ENCODE measurements at regions not wholly inside any gene's neighbourhood (a gene's known extent, or its start where the extent isn't known, plus 50 kb on each side); places are given as distances from the start of the nearest gene placed in this dataset.

DNA sequence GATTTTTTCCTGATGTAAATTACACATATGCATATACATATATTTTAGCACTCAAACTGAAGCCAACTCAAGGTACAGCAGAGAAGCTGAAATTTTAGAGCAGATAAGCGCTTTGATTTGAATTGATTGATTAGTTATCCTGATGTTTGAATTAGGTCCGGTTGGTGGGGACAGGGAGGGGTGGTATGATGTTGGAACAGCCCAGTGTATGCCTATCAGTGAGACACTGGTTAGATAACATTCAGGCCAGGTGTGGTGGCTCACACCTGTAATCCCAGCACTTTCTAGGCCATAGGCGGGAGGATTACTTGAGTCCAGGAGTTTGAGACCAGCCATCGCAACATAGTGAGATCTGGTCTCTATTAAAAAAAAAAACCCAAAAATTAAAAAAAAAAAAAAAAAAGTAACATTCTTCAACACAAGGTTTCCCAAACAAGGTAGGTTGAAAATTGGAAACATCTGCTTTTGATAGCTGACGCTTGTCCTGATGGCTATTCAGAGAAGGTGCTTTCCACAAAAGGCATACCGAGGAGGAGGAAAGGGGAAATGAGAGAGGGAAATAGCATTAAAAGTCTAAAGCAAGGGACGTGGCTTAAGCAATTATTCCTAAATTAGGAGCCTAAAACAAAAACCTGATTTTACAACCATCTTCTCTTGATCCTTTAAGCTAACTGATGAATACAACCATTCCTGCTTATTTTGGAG lies 288.4 kb upstream of the JARID2 start:
- Histone ChIP-seq H3K79me2 (ENCODE audit: insufficient read depth) (no peaks in the 10 kb centered on the region), H3K4me2 (no peak overlapping the region), H3K9me2 (no peaks in the 10 kb centered on the region), H4K20me1 (ENCODE audit: insufficient read depth) (no peaks in the 10 kb centered on the region), H3K27ac (ENCODE audit: low read depth in 2 of 2, low read length in 1 of 2) (no peak overlapping the region), H3K36me3 (replicated peaks in 1 of 2; ENCODE audit: control insufficient read depth in 1 of 2, insufficient read depth in 2 of 2, low read length in 1 of 2) (no peaks in the 10 kb centered on the region), H3K9me3 (no peaks in the 10 kb centered on the region), H3K9ac (no peak overlapping the region), H2AFZ (ENCODE audit: low read depth) (no peak overlapping the region), H3F3A (replicated peaks; ENCODE audit: insufficient read depth) (no peaks in the 10 kb centered on the region), H3K27me3 (ENCODE audit: insufficient read depth) (no peaks in the 10 kb centered on the region), H3K4me3 (ENCODE audit: low read depth in 2 of 2, low read length in 1 of 2) (no peak overlapping the region), H3K4me1 (ENCODE audit: control insufficient read depth in 1 of 2, insufficient read depth in 2 of 2, low read depth in 1 of 2, low read length in 1 of 2) (no peaks in the 10 kb centered on the region; a peak in 1 of 4 replicates)
- POLR2A ChIA-PET = no interaction called here
- CTCF ChIA-PET = no interaction called here
- 55% methylated on average over 7 of the region's 7 CpGs for WGBS (ENCODE audit: low lambda C conversion rate)
- no peak for TF ChIP-seq RFX5 (IDR thresholded peaks at IDR 0.05; ENCODE audit: low read length)
- no peak for TF ChIP-seq SIN3A (IDR thresholded peaks at IDR 0.05; ENCODE audit: borderline replicate concordance, low read depth, low read length)
- TF ChIP-seq GATA2 (CRISPR knock-in tag; IDR thresholded peaks at IDR 0.05) = no peak
- no peak for TF ChIP-seq USF1 (IDR thresholded peaks at IDR 0.05; ENCODE audit: borderline replicate concordance, low read depth)
- TF ChIP-seq TAF1 (IDR thresholded peaks at IDR 0.05; ENCODE audit: borderline replicate concordance, low read depth, low read length) = no peak
- TF ChIP-seq TEAD4 (IDR thresholded peaks at IDR 0.05; ENCODE audit: borderline replicate concordance, insufficient read depth) = no peak
- no peak for TF ChIP-seq RCOR1 (IDR thresholded peaks at IDR 0.05; ENCODE audit: low read length)
- no peak for TF ChIP-seq EZH2phosphoT487 (IDR thresholded peaks at IDR 0.05; ENCODE audit: borderline replicate concordance, low read depth)
- TF ChIP-seq PBX3 (IDR thresholded peaks at IDR 0.05) = no peak
- TF ChIP-seq JUND (IDR thresholded peaks at IDR 0.05) = no peak
- TF ChIP-seq, protein P1, sequence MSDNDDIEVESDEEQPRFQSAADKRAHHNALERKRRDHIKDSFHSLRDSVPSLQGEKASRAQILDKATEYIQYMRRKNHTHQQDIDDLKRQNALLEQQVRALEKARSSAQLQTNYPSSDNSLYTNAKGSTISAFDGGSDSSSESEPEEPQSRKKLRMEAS (IDR thresholded peaks at IDR 0.05; ENCODE audit: low read depth) = no peak
- no peak for DNase-seq

- Histone ChIP-seq H3K9ac (no peak overlapping the region), H4K20me1 (ENCODE audit: insufficient read depth) (no peaks in the 10 kb centered on the region), H3K4me1 (ENCODE audit: control insufficient read depth in 1 of 2, insufficient read depth in 2 of 2, low read depth in 1 of 2, low read length in 1 of 2) (no peaks in the 10 kb centered on the region; a peak in 1 of 4 replicates), H3F3A (replicated peaks; ENCODE audit: insufficient read depth) (no peaks in the 10 kb centered on the region), H3K9me2 (no peaks in the 10 kb centered on the region), H3K79me2 (ENCODE audit: insufficient read depth) (no peaks in the 10 kb centered on the region), H3K9me3 (no peaks in the 10 kb centered on the region), H3K27ac (ENCODE audit: low read depth in 2 of 2, low read length in 1 of 2) (no peak overlapping the region), H3K4me3 (ENCODE audit: low read depth in 2 of 2, low read length in 1 of 2) (no peak overlapping the region), H2AFZ (ENCODE audit: low read depth) (no peak overlapping the region), H3K27me3 (ENCODE audit: insufficient read depth) (no peaks in the 10 kb centered on the region), H3K4me2 (no peak overlapping the region), H3K36me3 (replicated peaks in 1 of 2; ENCODE audit: control insufficient read depth in 1 of 2, insufficient read depth in 2 of 2, low read length in 1 of 2) (no peaks in the 10 kb centered on the region)
- ChIA-PET POLR2A (no interaction called here), CTCF (no interaction called here)
- DNase-seq = no peak
- no peak for TF ChIP-seq PBX3 (IDR thresholded peaks at IDR 0.05)
- no peak for TF ChIP-seq NFIC (IDR thresholded peaks at IDR 0.05; ENCODE audit: borderline replicate concordance)
- no peak for TF ChIP-seq CTCF (IDR thresholded peaks at IDR 0.05)
- TF ChIP-seq YY1 (IDR thresholded peaks at IDR 0.05; ENCODE audit: low read depth) = no peak
- no peak for TF ChIP-seq FOSL2 (IDR thresholded peaks at IDR 0.05; ENCODE audit: borderline replicate concordance, low read depth)
- no peak for TF ChIP-seq TEAD4 (IDR thresholded peaks at IDR 0.05; ENCODE audit: borderline replicate concordance, insufficient read depth)
- no peak for TF ChIP-seq NRF1 (IDR thresholded peaks at IDR 0.05; ENCODE audit: low read depth, low read length)
- TF ChIP-seq ZBTB33 (IDR thresholded peaks at IDR 0.05; ENCODE audit: borderline replicate concordance, low read depth) = no peak
- TF ChIP-seq RAD21 (IDR thresholded peaks at IDR 0.05; ENCODE audit: low read length) = no peak
- no peak for TF ChIP-seq FOXJ3 (CRISPR knock-in tag; IDR thresholded peaks at IDR 0.05)
- no peak for TF ChIP-seq SMC3 (IDR thresholded peaks at IDR 0.05; ENCODE audit: low read depth, low read length)
- TF ChIP-seq MEF2A (IDR thresholded peaks at IDR 0.05; ENCODE audit: borderline replicate concordance, low read depth) = no peak
- WGBS (ENCODE audit: low lambda C conversion rate) = 51% methylated on average over 6 of the region's 6 CpGs
Measured at GRCh38 chr6:14959324-14959885, 286.5 kb upstream of the JARID2 start.

Measured in SK-N-SH (cell line).